Uterus (tissue), 3 donors: ENCODE measurements at regions not wholly inside any gene's neighbourhood (a gene's known extent, or its start where the extent isn't known, plus 50 kb on each side); places are given as distances from the start of the nearest gene placed in this dataset.

Source experiments
- DNase-seq, 2 donors: peaks; one replicate each; pipeline ENCODE4 v3.0.0-alpha.2; 2019 to 2020
- H3K27ac ChIP-seq, 2 donors: fragments of 200-600 bp; sonication (generic); 1 replicate in 1 of 2; 2 replicates in 1 of 2; pipeline ENCODE4 v1.5.1; 2016 to 2018
- H3K27me3 ChIP-seq, 2 donors: fragments of 200-600 bp; sonication (generic); one replicate each; pipeline ENCODE4 v1.5.1; 2018 to 2019; ENCODE audit warnings: control low read depth in 1 of 2
- H3K36me3 ChIP-seq, 2 donors: fragments of 200-600 bp; sonication (generic); one replicate each; pipeline ENCODE4 v1.5.1; 2019; ENCODE audit warnings: control low read depth in 1 of 2
- H3K4me1 ChIP-seq, 2 donors: fragments of 200-600 bp; sonication (generic); one replicate each; pipeline ENCODE4 v1.5.1; 2018 to 2019; ENCODE audit warnings: control low read depth in 1 of 2
- H3K4me3 ChIP-seq, 2 donors: fragments of 200-600 bp; sonication (generic); 1 replicate in 1 of 2; 2 replicates in 1 of 2; pipeline ENCODE4 v1.5.1; 2018 to 2019; ENCODE audit warnings: mild to moderate bottlenecking in 1 of 2
- H3K9me3 ChIP-seq, 2 donors: fragments of 200-600 bp; sonication (generic); one replicate each; pipeline ENCODE4 v1.5.1; 2019; ENCODE audit warnings: control low read depth in 1 of 2
- POLR2A ChIP-seq, 2 donors: fragments of 450-650 bp; IDR thresholded peaks; one replicate each; pipeline ENCODE4 v1.6.1; 2016; ENCODE audit warnings: antibody characterized with exemption in 2 of 2, mild to moderate bottlenecking in 1 of 2, moderate library complexity in 1 of 2
- intact Hi-C: fragments of 100-400 bp; cut with DNase I; formaldehyde crosslinking; loops from one replicate; pipeline ENCODE4 v1.15.1; 2023; ENCODE audit warnings: low total_unique reads
- TF ChIP-seq, protein P1 (sequence below), 4 experiments: fragments of 200-600 bp in 2 of 4; fragments of 450-650 bp in 2 of 4; sonication (generic) in 2 of 4; IDR thresholded peaks; one replicate each; pipeline ENCODE4 v1.5.1; 2016 to 2019; ENCODE audit warnings: antibody characterized with exemption in 4 of 4, mild to moderate bottlenecking in 2 of 4, moderate library complexity in 1 of 4
- donor health status: DM: yes; HTN: yes; CAD: no.

- intact Hi-C loops, result no loop called here
- H3K9me3 ChIP-seq, result no peaks in the 10 kb centered on the region
- H3K27me3 ChIP-seq, result no peaks in the 10 kb centered on the region
- no peak overlapping the region for H3K4me3 ChIP-seq
- no peaks in the 10 kb centered on the region for H3K36me3 ChIP-seq
- H3K27ac ChIP-seq, result no peak overlapping the region
- no peak for DNase-seq
- TF ChIP-seq, protein P1, sequence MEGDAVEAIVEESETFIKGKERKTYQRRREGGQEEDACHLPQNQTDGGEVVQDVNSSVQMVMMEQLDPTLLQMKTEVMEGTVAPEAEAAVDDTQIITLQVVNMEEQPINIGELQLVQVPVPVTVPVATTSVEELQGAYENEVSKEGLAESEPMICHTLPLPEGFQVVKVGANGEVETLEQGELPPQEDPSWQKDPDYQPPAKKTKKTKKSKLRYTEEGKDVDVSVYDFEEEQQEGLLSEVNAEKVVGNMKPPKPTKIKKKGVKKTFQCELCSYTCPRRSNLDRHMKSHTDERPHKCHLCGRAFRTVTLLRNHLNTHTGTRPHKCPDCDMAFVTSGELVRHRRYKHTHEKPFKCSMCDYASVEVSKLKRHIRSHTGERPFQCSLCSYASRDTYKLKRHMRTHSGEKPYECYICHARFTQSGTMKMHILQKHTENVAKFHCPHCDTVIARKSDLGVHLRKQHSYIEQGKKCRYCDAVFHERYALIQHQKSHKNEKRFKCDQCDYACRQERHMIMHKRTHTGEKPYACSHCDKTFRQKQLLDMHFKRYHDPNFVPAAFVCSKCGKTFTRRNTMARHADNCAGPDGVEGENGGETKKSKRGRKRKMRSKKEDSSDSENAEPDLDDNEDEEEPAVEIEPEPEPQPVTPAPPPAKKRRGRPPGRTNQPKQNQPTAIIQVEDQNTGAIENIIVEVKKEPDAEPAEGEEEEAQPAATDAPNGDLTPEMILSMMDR (IDR thresholded peaks at IDR 0.05), result no peak
- TF ChIP-seq POLR2A (IDR thresholded peaks at IDR 0.05), result no peak
- H3K4me1 ChIP-seq, result no peaks in the 10 kb centered on the region
These were observed 128.5 kb upstream of the SYNDIG1 start for GRCh38 chr20:24340933-24341332.

GRCh38 chr20:24339210-24339641 lies 130.2 kb upstream of the SYNDIG1 start:
- H3K4me1 ChIP-seq, result no peaks in the 10 kb centered on the region
- no peaks in the 10 kb centered on the region for H3K36me3 ChIP-seq
- no peaks in the 10 kb centered on the region for H3K9me3 ChIP-seq
- no peaks in the 10 kb centered on the region for H3K27me3 ChIP-seq
- H3K4me3 ChIP-seq, result no peak overlapping the region
- no peak overlapping the region for H3K27ac ChIP-seq
- TF ChIP-seq, protein P1 (IDR thresholded peaks at IDR 0.05), result no peak
- no peak for TF ChIP-seq POLR2A (IDR thresholded peaks at IDR 0.05)
- no peak for DNase-seq
- intact Hi-C loops, result no loop called here

DNA sequence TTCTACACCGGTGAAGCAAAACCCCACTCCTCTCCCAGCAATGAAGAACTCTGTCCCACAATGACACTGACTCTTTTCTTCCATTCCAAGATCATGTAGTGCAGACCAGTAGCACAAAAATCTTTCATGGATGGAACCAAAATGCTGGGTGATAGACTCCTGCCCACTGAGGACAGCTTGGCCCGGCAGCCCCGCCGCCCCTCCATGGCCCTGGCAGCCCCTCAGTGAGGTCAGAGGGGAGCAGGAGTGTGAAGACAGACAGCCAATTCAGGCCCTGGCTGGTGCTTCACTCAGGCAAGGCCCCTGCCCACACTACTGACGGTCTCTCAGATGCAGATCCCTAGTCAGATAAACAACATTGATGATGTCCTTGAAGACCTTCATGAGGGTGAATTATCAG lies 131.9 kb upstream of the SYNDIG1 start:
- no peak overlapping the region for H3K4me3 ChIP-seq
- intact Hi-C loops, result no loop called here
- H3K9me3 ChIP-seq, result no peaks in the 10 kb centered on the region
- TF ChIP-seq, protein P1 (IDR thresholded peaks at IDR 0.05), result no peak
- TF ChIP-seq POLR2A (IDR thresholded peaks at IDR 0.05), result no peak
- H3K36me3 ChIP-seq, result no peaks in the 10 kb centered on the region
- no peak overlapping the region for H3K27ac ChIP-seq
- H3K4me1 ChIP-seq, result no peaks in the 10 kb centered on the region
- H3K27me3 ChIP-seq, result no peaks in the 10 kb centered on the region
- DNase-seq, result no peak

DNA sequence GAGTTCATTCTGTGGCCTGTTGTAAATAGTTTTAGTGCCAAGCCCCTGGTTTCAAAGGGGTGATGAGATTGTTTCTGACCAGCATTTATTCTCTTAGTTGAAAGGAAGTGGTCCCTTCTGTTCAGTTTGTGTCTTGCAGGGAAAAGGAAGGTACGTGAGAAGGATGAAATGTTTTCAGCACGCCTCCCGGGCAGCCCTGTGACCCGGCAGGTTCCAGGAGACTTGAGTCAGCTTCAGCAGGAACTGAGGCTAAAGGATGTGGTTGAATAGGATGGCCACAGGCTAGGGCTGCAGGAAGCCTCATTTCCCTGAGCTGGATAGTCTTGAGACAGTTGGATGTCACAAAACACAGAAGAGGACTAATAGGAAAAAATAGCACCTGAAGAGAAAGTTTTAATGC lies 132.4 kb upstream of the SYNDIG1 start:
- Histone ChIP-seq H3K27me3 (no peaks in the 10 kb centered on the region), H3K36me3 (no peaks in the 10 kb centered on the region), H3K27ac (no peak overlapping the region), H3K4me3 (no peak overlapping the region), H3K9me3 (no peaks in the 10 kb centered on the region), H3K4me1 (no peaks in the 10 kb centered on the region)
- no peak for TF ChIP-seq POLR2A (IDR thresholded peaks at IDR 0.05)
- TF ChIP-seq, protein P1 (IDR thresholded peaks at IDR 0.05), result no peak
- intact Hi-C loops, result no loop called here
- DNase-seq, result no peak

- TF ChIP-seq POLR2A (IDR thresholded peaks at IDR 0.05), result no peak
- TF ChIP-seq, protein P1 (IDR thresholded peaks at IDR 0.05), result no peak
- no peaks in the 10 kb centered on the region for H3K36me3 ChIP-seq
- no peaks in the 10 kb centered on the region for H3K27me3 ChIP-seq
- no peak overlapping the region for H3K27ac ChIP-seq
- no peaks in the 10 kb centered on the region for H3K9me3 ChIP-seq
- DNase-seq, result no peak
- H3K4me3 ChIP-seq, result no peak overlapping the region
- H3K4me1 ChIP-seq, result no peaks in the 10 kb centered on the region
- intact Hi-C loops, result no loop called here
These were observed 134.6 kb upstream of the SYNDIG1 start for GRCh38 chr20:24334830-24335229.
